Activated CD8-positive, alpha-beta memory T cell treated with anti-CD3 and anti-CD28 coated beads for 48 hours (primary cell): ENCODE measurements at regions not wholly inside any gene's neighbourhood (a gene's known extent, or its start where the extent isn't known, plus 50 kb on each side); places are given as distances from the start of the nearest gene placed in this dataset.

Experiments used
- DNase-seq, 3 experiments: peaks; one replicate each; pipeline ENCODE4 v3.0.0-alpha.2; 2020; ENCODE audit warnings: low read depth in 2 of 3, low spot score in 2 of 3

- no peak for DNase-seq
Measured at GRCh38 chr6:4308364-4308763, 173.0 kb upstream of the ECI2 start.

- DNase-seq: no peak
Measured at GRCh38 chr6:4304927-4305455, 169.6 kb upstream of the ECI2 start.

- DNase-seq: no peak
Measured at GRCh38 chr6:4303638-4304037, 168.3 kb upstream of the ECI2 start.

- DNase-seq: no peak
Measured at GRCh38 chr6:4302524-4302923, 167.1 kb upstream of the ECI2 start.

GRCh38 chr6:4301871-4302270 is 166.5 kb upstream of the ECI2 start:
- no peak for DNase-seq

GRCh38 chr6:4300917-4301316 is 165.5 kb upstream of the ECI2 start:
- no peak for DNase-seq

- no peak for DNase-seq
Measured at GRCh38 chr6:4299476-4299875, 164.1 kb upstream of the ECI2 start.

GRCh38 chr6:4297348-4297747 is 162.0 kb upstream of the ECI2 start:
- no peak for DNase-seq

- no peak for DNase-seq
Measured at GRCh38 chr6:4296552-4296951, 161.2 kb upstream of the ECI2 start.

- DNase-seq: no peak
Measured at GRCh38 chr6:4295783-4296155, 160.4 kb upstream of the ECI2 start.

GRCh38 chr6:4295058-4295782 is 159.8 kb upstream of the ECI2 start:
- no peak for DNase-seq

GRCh38 chr6:4294636-4295035 is 159.3 kb upstream of the ECI2 start:
- no peak for DNase-seq

GRCh38 chr6:4291453-4292403 is 156.4 kb upstream of the ECI2 start:
- no peak for DNase-seq

- no peak for DNase-seq
Measured at GRCh38 chr6:4289770-4290320, 154.5 kb upstream of the ECI2 start.

- DNase-seq: no peak
Measured at GRCh38 chr6:4287811-4288244, 152.5 kb upstream of the ECI2 start.

- DNase-seq: no peak
Measured at GRCh38 chr6:4287372-4287771, 152.0 kb upstream of the ECI2 start.

- no peak for DNase-seq
Measured at GRCh38 chr6:4282926-4283325, 147.6 kb upstream of the ECI2 start.

GRCh38 chr6:4281341-4282293 is 146.2 kb upstream of the ECI2 start:
- peak in 1 of 3 experiments; percentile 1 for DNase-seq

GRCh38 chr6:4280707-4281106 is 145.3 kb upstream of the ECI2 start:
- DNase-seq: no peak

GRCh38 chr6:4280031-4280430 is 144.7 kb upstream of the ECI2 start:
- no peak for DNase-seq
